Liver (tissue), 3 donors: ENCODE measurements at regions not wholly inside any gene's neighbourhood (a gene's known extent, or its start where the extent isn't known, plus 50 kb on each side); places are given as distances from the start of the nearest gene placed in this dataset.

Source experiments
- EGR1 ChIP-seq, 2 donors: IDR thresholded peaks; 2 replicates each; pipeline ENCODE4 v1.6.1; 2016 to 2018; ENCODE audit warnings: antibody characterized with exemption in 2 of 2, low read depth in 2 of 2
- HNF4A ChIP-seq, 2 donors: conservative IDR thresholded peaks; 2 replicates each; pipeline ENCODE4 v1.6.1; 2016; ENCODE audit warnings: antibody characterized with exemption in 2 of 2, mild to moderate bottlenecking in 2 of 2
- JUND ChIP-seq, 2 donors: IDR thresholded peaks; 2 replicates each; pipeline ENCODE4 v1.6.1; 2016; ENCODE audit warnings: antibody characterized with exemption in 2 of 2
- RAD21 ChIP-seq, 2 donors: IDR thresholded peaks; 2 replicates each; pipeline ENCODE4 v1.6.1; 2016; ENCODE audit warnings: antibody characterized with exemption in 2 of 2, mild to moderate bottlenecking in 2 of 2
- SP1 ChIP-seq: IDR thresholded peaks from 2 replicates; pipeline ENCODE4 v1.6.1; 2018; ENCODE audit warnings: antibody characterized with exemption, mild to moderate bottlenecking
- TAF1 ChIP-seq: conservative IDR thresholded peaks from 2 replicates; pipeline ENCODE4 v1.6.1; 2016; ENCODE audit warnings: antibody characterized with exemption, mild to moderate bottlenecking
- YY1 ChIP-seq: IDR thresholded peaks from 2 replicates; pipeline ENCODE4 v1.6.1; 2016; ENCODE audit warnings: antibody characterized with exemption, mild to moderate bottlenecking
- TF ChIP-seq, protein P1 (sequence below): fragments of 150-350 bp; IDR thresholded peaks from 2 replicates; pipeline ENCODE4 v1.5.1; 2017; ENCODE audit warnings: improper control_type of control experiment, low read depth, low read length; ENCODE audit not compliant: missing input control
- TF ChIP-seq, protein P2 (sequence below): IDR thresholded peaks from 2 replicates; pipeline ENCODE4 v1.6.1; 2016; ENCODE audit warnings: antibody characterized with exemption
- TF ChIP-seq, protein P3 (sequence below): IDR thresholded peaks from 2 replicates; pipeline ENCODE4 v1.6.1; 2016; ENCODE audit warnings: antibody characterized with exemption
- TF ChIP-seq, protein P4 (sequence below): IDR thresholded peaks from 2 replicates; pipeline ENCODE4 v1.6.1; 2016; ENCODE audit warnings: antibody characterized with exemption, mild to moderate bottlenecking
- donor health status: healthy.
- donor health status: healthy.

DNA sequence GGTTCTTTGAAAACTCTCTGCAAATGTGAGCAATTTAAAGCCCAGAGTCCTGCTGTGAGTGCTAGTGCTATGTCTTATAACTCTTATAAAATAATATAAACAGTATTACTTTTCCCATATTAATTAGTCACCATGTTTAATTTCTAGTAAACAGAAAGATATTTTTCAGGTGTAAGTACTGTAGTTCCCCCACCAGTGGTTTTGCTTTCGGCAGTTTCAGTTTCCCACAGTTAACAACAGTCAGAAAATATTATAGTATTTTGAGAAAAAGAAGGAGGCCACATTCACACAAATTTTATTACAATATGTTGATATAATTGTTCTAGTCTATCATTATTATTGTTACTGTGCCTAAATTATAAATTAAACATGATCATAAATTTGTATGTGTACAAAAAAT, 800.5 kb downstream of the LRFN5 start:
- TF ChIP-seq, protein P1, sequence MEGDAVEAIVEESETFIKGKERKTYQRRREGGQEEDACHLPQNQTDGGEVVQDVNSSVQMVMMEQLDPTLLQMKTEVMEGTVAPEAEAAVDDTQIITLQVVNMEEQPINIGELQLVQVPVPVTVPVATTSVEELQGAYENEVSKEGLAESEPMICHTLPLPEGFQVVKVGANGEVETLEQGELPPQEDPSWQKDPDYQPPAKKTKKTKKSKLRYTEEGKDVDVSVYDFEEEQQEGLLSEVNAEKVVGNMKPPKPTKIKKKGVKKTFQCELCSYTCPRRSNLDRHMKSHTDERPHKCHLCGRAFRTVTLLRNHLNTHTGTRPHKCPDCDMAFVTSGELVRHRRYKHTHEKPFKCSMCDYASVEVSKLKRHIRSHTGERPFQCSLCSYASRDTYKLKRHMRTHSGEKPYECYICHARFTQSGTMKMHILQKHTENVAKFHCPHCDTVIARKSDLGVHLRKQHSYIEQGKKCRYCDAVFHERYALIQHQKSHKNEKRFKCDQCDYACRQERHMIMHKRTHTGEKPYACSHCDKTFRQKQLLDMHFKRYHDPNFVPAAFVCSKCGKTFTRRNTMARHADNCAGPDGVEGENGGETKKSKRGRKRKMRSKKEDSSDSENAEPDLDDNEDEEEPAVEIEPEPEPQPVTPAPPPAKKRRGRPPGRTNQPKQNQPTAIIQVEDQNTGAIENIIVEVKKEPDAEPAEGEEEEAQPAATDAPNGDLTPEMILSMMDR = no peak
- TF ChIP-seq JUND (IDR thresholded peaks at IDR 0.05) = no peak
- no peak for TF ChIP-seq TAF1
- TF ChIP-seq, protein P2, sequence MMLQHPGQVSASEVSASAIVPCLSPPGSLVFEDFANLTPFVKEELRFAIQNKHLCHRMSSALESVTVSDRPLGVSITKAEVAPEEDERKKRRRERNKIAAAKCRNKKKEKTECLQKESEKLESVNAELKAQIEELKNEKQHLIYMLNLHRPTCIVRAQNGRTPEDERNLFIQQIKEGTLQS = no peak
- no peak for TF ChIP-seq YY1
- TF ChIP-seq RAD21 (IDR thresholded peaks at IDR 0.05) = no peak
- TF ChIP-seq, protein P3, sequence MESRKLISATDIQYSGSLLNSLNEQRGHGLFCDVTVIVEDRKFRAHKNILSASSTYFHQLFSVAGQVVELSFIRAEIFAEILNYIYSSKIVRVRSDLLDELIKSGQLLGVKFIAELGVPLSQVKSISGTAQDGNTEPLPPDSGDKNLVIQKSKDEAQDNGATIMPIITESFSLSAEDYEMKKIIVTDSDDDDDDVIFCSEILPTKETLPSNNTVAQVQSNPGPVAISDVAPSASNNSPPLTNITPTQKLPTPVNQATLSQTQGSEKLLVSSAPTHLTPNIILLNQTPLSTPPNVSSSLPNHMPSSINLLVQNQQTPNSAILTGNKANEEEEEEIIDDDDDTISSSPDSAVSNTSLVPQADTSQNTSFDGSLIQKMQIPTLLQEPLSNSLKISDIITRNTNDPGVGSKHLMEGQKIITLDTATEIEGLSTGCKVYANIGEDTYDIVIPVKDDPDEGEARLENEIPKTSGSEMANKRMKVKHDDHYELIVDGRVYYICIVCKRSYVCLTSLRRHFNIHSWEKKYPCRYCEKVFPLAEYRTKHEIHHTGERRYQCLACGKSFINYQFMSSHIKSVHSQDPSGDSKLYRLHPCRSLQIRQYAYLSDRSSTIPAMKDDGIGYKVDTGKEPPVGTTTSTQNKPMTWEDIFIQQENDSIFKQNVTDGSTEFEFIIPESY = no peak
- TF ChIP-seq, protein P4, sequence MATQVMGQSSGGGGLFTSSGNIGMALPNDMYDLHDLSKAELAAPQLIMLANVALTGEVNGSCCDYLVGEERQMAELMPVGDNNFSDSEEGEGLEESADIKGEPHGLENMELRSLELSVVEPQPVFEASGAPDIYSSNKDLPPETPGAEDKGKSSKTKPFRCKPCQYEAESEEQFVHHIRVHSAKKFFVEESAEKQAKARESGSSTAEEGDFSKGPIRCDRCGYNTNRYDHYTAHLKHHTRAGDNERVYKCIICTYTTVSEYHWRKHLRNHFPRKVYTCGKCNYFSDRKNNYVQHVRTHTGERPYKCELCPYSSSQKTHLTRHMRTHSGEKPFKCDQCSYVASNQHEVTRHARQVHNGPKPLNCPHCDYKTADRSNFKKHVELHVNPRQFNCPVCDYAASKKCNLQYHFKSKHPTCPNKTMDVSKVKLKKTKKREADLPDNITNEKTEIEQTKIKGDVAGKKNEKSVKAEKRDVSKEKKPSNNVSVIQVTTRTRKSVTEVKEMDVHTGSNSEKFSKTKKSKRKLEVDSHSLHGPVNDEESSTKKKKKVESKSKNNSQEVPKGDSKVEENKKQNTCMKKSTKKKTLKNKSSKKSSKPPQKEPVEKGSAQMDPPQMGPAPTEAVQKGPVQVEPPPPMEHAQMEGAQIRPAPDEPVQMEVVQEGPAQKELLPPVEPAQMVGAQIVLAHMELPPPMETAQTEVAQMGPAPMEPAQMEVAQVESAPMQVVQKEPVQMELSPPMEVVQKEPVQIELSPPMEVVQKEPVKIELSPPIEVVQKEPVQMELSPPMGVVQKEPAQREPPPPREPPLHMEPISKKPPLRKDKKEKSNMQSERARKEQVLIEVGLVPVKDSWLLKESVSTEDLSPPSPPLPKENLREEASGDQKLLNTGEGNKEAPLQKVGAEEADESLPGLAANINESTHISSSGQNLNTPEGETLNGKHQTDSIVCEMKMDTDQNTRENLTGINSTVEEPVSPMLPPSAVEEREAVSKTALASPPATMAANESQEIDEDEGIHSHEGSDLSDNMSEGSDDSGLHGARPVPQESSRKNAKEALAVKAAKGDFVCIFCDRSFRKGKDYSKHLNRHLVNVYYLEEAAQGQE = no peak
- TF ChIP-seq EGR1 (IDR thresholded peaks at IDR 0.05; ENCODE audit: low read depth in 2 of 2) = no peak
- no peak for TF ChIP-seq SP1
- no peak for TF ChIP-seq HNF4A (conservative IDR thresholded peaks at IDR 0.05)
